Heart left ventricle (tissue), 13 donors: ENCODE measurements at regions not wholly inside any gene's neighbourhood (a gene's known extent, or its start where the extent isn't known, plus 50 kb on each side); places are given as distances from the start of the nearest gene placed in this dataset.

Source experiments
- POLR2A ChIP-seq, 2 donors: fragments of 450-650 bp; IDR thresholded peaks; one replicate each; pipeline ENCODE4 v1.6.1; 2017; ENCODE audit warnings: antibody characterized with exemption in 2 of 2, mild to moderate bottlenecking in 2 of 2, moderate library complexity in 2 of 2
- TF ChIP-seq, protein P1 (sequence below), 12 donors: fragments of 200-600 bp; sonication (generic) in 4 of 12; IDR thresholded peaks; one replicate each; pipeline versions ENCODE4 v1.5.0 to v1.8.0; 2018 to 2022; ENCODE audit warnings: antibody characterized with exemption in 12 of 12, mild to moderate bottlenecking in 5 of 12
- donor health status: ischemic (EF 13 %, LVEDD 7.1; RV severe dilation, severe dysfunction).
- donor health status: DM: no; HTN: yes; CAD: no.
- donor health status: DM: no; HTN: no; CAD: no.
- donor health status: ischemic (EF 25% LVEDD 6.9; RV normal size, moderate dysfunction).
- donor health status: ischemic (EF 25% LVEDD 5.7; RV mildly dilated, moderate dysfunction).
- donor health status: ischemic (EF 35%, LVEDD 5.7; RV mildly dilated, moderate dysfunction).
- donor health status: nonischemic (EF 11% LVEDD 7.7; RV severe dilation, severe dysfunction).
- donor health status: DM: yes; HTN: yes; CAD: no.
- donor health status: PGD.
- donor health status: ischemic (EF 29% LVEDD 5.4; RV normal size, mild dysfunction).
- donor health status: nonischemic (EF 23%, LVEDD 6.1; RV moderate dilation, normal function).

DNA sequence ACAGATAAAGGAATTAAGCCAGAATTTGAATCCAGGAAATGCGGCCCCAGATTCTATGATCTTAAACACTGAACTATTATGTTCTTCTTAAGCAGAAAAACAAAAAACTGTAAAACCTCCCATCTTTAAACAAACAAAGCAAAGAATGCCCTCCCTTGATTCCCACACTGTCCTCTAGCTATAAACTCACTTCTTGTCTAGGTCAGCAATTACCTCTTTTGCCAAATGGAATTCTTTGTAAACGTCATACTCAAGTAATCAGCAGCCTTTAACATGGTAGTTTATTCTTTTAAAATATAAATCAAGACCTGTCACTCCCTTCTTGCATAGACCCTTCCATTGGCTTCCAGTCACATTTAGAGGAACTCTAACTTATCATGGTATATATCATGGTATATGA is 958.9 kb upstream of the CNTN5 start:
- TF ChIP-seq, protein P1, sequence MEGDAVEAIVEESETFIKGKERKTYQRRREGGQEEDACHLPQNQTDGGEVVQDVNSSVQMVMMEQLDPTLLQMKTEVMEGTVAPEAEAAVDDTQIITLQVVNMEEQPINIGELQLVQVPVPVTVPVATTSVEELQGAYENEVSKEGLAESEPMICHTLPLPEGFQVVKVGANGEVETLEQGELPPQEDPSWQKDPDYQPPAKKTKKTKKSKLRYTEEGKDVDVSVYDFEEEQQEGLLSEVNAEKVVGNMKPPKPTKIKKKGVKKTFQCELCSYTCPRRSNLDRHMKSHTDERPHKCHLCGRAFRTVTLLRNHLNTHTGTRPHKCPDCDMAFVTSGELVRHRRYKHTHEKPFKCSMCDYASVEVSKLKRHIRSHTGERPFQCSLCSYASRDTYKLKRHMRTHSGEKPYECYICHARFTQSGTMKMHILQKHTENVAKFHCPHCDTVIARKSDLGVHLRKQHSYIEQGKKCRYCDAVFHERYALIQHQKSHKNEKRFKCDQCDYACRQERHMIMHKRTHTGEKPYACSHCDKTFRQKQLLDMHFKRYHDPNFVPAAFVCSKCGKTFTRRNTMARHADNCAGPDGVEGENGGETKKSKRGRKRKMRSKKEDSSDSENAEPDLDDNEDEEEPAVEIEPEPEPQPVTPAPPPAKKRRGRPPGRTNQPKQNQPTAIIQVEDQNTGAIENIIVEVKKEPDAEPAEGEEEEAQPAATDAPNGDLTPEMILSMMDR (IDR thresholded peaks at IDR 0.05), result no peak
- TF ChIP-seq POLR2A (IDR thresholded peaks at IDR 0.05), result no peak
